NB4 (cell line): ENCODE measurements at regions not wholly inside any gene's neighbourhood (a gene's known extent, or its start where the extent isn't known, plus 50 kb on each side); places are given as distances from the start of the nearest gene placed in this dataset.

Experiments used
- DNase-seq: peaks from one replicate; pipeline ENCODE4 v3.0.0; 2010; ENCODE audit warnings: low read depth
- H3K4me3 ChIP-seq: one replicate; pipeline ENCODE4 v1.5.1; 2011; ENCODE audit warnings: mild to moderate bottlenecking, low read depth, low read length, moderate library complexity
- MYC ChIP-seq: IDR thresholded peaks from 2 replicates; pipeline ENCODE4 v1.6.1; 2011; ENCODE audit warnings: low read depth, low read length
- POLR2A ChIP-seq: IDR thresholded peaks from 2 replicates; pipeline ENCODE4 v1.6.1; 2011; ENCODE audit warnings: mild to moderate bottlenecking; ENCODE audit not compliant: insufficient read length; ENCODE audit errors: extremely low read depth
- TF ChIP-seq, protein P1 (sequence below): IDR thresholded peaks from 2 replicates; pipeline ENCODE4 v1.6.1; 2011; ENCODE audit warnings: low read depth, low read length
- TF ChIP-seq, protein P2 (sequence below): IDR thresholded peaks from one replicate; pipeline ENCODE4 v1.5.1; 2012; ENCODE audit warnings: low read depth, low read length

DNA sequence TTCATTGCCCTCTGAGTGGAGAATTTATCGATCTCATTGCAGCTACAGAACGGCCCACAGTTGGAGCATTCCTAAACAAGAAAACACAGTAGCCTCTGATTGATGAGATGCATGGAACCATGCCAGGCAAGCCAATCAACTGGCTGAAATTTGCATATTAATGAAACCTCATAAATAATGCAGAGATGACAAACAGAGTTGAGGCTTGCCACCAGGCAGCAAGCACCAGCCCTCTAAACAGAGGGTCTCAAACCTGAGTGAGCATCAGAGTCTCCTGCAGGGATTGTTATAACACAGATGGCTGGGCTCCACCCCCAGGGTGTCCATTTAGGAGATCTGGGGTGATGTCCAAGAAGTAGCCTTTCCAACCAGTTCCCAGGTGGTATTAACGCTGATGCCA is 60.9 kb upstream of the CMKLR1 start:
- no peak overlapping the region for H3K4me3 ChIP-seq
- TF ChIP-seq MYC (no peak), POLR2A (no peak)
- TF ChIP-seq, protein P1, sequence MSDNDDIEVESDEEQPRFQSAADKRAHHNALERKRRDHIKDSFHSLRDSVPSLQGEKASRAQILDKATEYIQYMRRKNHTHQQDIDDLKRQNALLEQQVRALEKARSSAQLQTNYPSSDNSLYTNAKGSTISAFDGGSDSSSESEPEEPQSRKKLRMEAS, result no peak
- TF ChIP-seq, protein P2, sequence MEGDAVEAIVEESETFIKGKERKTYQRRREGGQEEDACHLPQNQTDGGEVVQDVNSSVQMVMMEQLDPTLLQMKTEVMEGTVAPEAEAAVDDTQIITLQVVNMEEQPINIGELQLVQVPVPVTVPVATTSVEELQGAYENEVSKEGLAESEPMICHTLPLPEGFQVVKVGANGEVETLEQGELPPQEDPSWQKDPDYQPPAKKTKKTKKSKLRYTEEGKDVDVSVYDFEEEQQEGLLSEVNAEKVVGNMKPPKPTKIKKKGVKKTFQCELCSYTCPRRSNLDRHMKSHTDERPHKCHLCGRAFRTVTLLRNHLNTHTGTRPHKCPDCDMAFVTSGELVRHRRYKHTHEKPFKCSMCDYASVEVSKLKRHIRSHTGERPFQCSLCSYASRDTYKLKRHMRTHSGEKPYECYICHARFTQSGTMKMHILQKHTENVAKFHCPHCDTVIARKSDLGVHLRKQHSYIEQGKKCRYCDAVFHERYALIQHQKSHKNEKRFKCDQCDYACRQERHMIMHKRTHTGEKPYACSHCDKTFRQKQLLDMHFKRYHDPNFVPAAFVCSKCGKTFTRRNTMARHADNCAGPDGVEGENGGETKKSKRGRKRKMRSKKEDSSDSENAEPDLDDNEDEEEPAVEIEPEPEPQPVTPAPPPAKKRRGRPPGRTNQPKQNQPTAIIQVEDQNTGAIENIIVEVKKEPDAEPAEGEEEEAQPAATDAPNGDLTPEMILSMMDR, result no peak
- DNase-seq, result no peak

DNA sequence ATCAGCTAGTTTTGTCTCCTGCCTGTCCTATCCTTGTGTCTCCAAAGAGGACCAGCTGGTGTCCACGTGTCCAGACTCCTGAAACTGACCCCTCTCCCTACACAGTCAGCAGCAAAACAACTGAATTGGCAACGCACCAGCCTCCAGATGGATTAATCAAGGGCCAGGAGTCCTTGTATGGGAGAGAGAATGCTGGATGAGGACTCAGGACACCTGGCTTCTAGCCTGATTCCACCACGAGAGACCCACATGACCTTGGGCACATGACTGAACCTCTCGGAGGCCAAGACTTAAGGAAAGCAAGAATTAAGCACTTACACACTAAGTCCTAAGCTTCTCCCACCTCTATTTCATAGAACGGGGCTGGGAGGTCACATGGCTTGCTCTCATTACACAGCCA is 60.4 kb upstream of the CMKLR1 start:
- TF ChIP-seq MYC, result no peak
- TF ChIP-seq POLR2A, result no peak
- TF ChIP-seq, protein P2, result no peak
- TF ChIP-seq, protein P1, result no peak
- DNase-seq, result no peak

DNA sequence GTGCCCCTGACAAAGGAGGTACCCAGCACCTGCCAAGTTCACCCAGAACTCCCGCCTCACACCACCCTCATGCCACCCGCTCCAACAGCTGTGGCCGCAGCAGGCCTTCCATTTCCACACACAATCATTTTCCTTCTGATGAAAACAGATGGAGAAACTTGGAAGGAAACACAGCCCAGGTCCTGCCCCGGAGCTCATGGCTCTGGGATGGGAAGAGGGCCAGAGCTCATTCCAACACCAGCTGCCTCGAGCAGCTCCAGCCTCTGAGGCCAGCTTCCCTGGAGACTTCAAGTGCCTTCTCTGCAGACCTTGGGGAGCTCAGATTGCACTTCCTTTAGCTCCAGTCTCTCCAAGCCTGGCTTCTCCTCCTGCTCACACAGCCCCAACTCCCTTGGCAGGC is 55.1 kb upstream of the CMKLR1 start:
- DNase-seq, result no peak
- no peak overlapping the region for H3K4me3 ChIP-seq
- TF ChIP-seq, protein P2, result no peak
- TF ChIP-seq POLR2A, result no peak
- TF ChIP-seq MYC, result no peak
- TF ChIP-seq, protein P1, result no peak

More for the DNA sequence above, 60.4 kb upstream of the CMKLR1 start:
- H3K4me3 ChIP-seq, result no peak overlapping the region

DNA sequence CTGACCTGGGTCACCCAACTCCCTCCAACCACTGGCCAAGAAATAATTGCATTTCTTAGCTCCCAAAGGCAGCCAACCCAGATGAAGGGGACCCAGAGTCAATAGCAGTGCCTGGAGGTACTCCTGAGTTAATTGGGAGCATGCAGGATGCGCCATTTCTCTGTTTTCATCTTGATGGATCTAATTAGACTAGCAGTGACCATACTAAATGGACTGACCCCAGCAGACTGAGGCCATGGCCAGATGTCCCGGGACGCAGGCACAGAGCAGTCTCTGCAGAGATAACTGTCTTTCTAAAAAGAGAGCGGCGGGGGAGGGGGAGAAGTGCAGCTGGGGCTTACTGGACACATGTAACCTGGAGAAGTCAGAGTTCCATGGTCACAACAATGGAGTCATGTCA is 53.2 kb upstream of the CMKLR1 start:
- no peak for DNase-seq
- no peak overlapping the region for H3K4me3 ChIP-seq
- TF ChIP-seq POLR2A (no peak), MYC (no peak)
- TF ChIP-seq, protein P1, result no peak
- TF ChIP-seq, protein P2, result no peak

DNA sequence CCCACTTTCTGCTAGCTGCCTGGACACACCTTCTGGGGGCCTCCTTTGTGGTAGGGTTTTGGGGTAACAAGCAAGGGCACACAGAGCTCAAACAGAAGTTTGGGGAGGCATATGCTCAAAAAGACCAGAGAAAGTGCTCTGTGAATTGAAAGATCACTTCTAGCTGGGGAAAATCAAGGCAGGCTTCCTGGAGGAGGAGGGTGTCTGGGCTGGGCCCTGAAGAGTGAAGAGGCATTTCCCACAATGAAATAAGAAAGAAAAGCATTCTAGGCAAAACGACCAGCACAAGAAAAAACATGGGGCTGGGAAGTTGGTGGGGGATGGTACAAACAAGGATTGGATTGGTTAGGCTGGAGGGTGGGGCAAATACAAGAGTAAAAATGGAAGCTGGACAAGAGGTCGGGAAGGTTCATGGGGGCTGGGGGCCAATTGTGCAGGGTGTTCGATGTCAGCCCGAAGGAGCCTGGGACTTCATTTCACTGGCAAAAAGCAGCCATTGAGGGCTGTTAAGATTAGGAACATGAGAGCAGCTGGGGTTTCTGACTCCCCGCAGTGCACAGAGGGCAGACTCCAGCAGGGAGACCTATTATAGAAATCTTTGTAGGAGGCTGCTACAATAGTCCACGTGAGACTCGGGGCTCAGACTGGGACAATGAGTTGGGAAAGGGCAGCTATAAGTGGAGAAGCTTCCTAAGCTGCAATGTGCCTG is 51.5 kb upstream of the CMKLR1 start:
- DNase-seq, result no peak
- no peak for TF ChIP-seq MYC
- TF ChIP-seq, protein P2, result no peak
- no peak overlapping the region for H3K4me3 ChIP-seq

DNA sequence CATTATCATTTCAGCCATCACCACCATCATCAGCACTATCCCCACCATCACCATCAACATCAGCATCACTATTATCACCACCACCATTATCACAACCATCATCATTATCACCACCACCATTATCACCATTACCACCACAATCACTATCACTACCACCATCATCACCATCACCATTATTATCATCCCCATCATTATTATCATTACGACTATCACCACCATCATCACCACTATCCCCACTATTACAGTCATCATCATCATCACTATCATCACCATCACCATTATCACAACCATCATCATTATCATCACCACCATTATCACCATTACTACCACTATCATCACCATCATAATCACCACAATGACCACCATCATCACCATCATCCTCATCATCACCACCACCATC is 50.4 kb upstream of the CMKLR1 start:
- H3K4me3 ChIP-seq, result no peak overlapping the region
- DNase-seq, result no peak
- TF ChIP-seq, protein P1, result no peak
- no peak for TF ChIP-seq MYC
- TF ChIP-seq, protein P2, result no peak
- no peak for TF ChIP-seq POLR2A
